GM12801 (cell line): ENCODE measurements at regions not wholly inside any gene's neighbourhood (a gene's known extent, or its start where the extent isn't known, plus 50 kb on each side); places are given as distances from the start of the nearest gene placed in this dataset.

Source experiments
- CTCF ChIP-seq: IDR thresholded peaks from one replicate; pipeline ENCODE4 v1.5.1; 2011; ENCODE audit warnings: control low read depth; ENCODE audit not compliant: insufficient read length; ENCODE audit errors: extremely low read depth

- no peak for TF ChIP-seq CTCF
Observed at GRCh38 chr1:30533796-30534550, 189.4 kb downstream of the MATN1 start.

GRCh38 chr1:30533141-30533540, 190.2 kb downstream of the MATN1 start:
- TF ChIP-seq CTCF: no peak

- TF ChIP-seq CTCF: no peak
Observed at GRCh38 chr1:30532621-30533020, 190.8 kb downstream of the MATN1 start.

GRCh38 chr1:30527511-30528140, 195.8 kb downstream of the MATN1 start:
- no peak for TF ChIP-seq CTCF

GRCh38 chr1:30526652-30527345, 196.6 kb downstream of the MATN1 start:
- TF ChIP-seq CTCF: no peak

- no peak for TF ChIP-seq CTCF
Observed at GRCh38 chr1:30525971-30526651, 197.3 kb downstream of the MATN1 start.

- TF ChIP-seq CTCF: no peak
Observed at GRCh38 chr1:30525631-30525970, 197.8 kb downstream of the MATN1 start.
